ENCODE measurements at regions not wholly inside any gene's neighbourhood (a gene's known extent, or its start where the extent isn't known, plus 50 kb on each side); places are given as distances from the start of the nearest gene placed in this dataset.

DNA sequence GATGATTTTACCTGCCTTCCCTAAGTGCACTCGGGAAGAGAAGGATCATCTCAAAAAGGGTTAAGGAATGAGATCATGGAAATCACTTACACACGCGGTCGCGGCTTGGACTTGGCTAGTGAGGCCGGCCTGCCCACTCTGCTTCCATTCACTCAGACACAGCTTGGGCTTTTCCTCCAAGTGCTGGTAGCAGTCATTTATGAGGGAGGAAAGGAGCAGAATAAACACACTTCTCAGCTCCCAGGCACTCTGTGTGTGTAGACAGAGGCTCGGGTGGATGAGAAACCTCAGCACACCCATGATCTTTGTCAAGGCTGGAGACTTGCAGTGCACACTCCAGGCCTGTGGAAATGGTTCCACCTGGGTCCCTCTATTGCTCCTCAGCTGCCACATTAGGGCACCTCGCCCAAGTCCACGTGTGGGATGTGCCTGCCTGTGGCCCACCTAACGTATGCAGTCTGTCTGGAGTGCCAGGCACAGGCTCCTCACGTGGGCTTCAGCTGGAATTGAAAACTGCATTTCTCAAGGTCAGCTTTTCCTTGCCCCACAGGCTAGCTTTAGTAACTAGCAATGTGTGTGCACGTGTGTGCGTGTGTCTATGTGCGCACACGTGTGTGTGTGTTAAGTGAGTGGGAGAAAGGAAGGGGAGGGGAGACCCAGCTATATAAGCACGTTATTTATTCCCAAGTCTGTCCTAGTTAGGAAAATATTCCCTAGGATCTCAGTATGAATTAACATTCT, 288.4 kb downstream of the SOX11 start:
- no peaks in the 10 kb centered on the region for H3K4me1 Mint-ChIP-seq
- H3K9me3 Mint-ChIP-seq = no peaks in the 10 kb centered on the region
- H3K36me3 Mint-ChIP-seq = no peaks in the 10 kb centered on the region
- no peak overlapping the region for H3K4me3 Mint-ChIP-seq
- peaks cover 10% of the 10 kb centered on the region for H3K27me3 Mint-ChIP-seq
- no peak overlapping the region for H3K27ac Mint-ChIP-seq

DNA sequence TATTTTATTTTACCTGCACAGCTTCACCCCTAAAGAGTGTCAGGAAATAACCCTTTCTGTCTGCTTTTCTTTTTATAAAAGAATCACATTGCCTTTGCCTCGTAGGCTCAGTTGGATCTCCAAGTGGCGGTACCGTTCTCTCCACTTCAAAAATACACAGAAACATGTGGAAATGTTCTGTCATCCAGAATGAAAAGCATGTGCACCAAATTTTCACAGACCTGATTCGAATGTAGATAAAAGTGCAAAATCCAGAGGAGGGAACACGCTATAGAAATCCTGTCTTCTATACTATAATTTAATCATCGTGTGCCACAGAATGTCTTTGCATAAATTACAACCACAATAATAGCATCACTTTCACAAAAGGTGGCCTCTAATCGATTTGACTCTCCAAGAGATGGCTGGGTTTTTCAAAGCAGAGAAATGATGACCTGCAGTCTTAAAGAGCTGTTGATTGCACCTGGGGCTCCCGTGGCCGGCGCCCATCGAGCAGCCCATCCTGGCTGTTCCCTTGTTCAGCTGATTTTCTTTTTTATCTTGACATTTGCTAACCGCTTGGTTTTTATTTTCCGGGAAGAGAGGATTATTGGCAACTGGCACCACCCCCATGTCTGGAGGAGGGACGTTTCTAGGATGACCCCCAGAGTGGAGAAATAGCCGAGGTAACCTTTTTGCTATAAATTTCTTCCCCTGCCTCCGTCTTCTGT, 290.2 kb downstream of the SOX11 start:
- Mint-ChIP-seq H3K27me3 (peaks cover 11% of the 10 kb centered on the region), H3K9me3 (no peaks in the 10 kb centered on the region), H3K27ac (no peak overlapping the region), H3K4me1 (no peaks in the 10 kb centered on the region), H3K36me3 (no peaks in the 10 kb centered on the region), H3K4me3 (no peak overlapping the region)

DNA sequence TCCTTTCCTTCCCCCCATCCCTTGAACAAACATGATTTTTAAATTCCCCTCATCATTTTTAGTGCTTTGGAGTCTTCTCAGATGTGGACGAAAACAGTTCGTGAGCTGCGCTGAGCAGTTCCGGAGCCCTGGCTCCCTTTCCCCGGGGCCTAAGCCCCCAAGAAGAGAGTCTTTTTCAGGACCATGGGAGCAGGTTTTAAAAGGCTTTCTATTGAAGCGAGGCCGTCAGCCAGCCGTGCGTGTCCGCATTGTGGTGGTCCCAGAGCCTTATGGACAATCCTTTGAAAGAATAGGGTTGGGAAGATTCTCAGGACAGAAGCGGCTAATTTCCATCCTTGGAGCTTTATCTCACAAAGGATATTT, 290.7 kb downstream of the SOX11 start:
- peaks cover 11% of the 10 kb centered on the region for H3K27me3 Mint-ChIP-seq
- no peaks in the 10 kb centered on the region for H3K9me3 Mint-ChIP-seq
- no peaks in the 10 kb centered on the region for H3K4me1 Mint-ChIP-seq
- H3K4me3 Mint-ChIP-seq = no peak overlapping the region
- H3K36me3 Mint-ChIP-seq = no peaks in the 10 kb centered on the region
- no peak overlapping the region for H3K27ac Mint-ChIP-seq

DNA sequence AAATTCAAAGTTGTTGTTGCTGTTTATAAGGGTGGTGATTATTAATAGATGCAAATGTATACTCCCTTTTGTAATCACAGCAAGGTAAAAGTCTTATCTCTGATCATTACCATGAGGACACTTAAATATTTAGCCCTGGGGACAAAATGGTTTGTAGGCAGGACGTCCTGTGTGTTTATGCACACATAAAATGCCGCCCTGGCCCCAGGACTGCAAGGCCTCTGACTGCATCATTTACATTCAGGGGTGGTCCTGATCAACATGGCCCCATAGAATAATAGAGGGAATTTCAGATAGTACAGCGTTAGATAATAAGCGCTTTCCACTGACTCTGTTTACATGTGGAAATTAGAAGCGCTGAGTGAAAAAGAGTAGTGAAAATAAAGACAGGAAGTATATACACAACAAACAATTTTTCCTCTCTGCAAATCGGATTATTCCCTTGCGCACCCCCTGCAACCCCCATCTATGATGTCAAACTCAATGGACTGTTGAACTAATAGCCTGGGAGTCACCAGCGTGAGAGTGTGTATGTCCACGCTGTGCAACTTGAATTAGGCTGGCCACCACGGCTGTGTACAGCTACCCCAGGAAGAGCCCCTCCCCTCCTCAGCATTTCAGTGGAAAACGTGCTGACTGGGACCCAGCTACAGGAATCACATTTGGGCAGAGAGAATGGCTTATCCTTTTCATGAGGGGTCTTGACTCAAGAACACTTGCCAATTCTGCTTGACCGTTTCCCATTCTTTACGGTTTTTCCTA, 291.5 kb downstream of the SOX11 start:
- Mint-ChIP-seq H3K4me1 (no peaks in the 10 kb centered on the region), H3K36me3 (no peaks in the 10 kb centered on the region), H3K9me3 (no peaks in the 10 kb centered on the region), H3K27ac (no peak overlapping the region), H3K4me3 (no peak overlapping the region), H3K27me3 (peaks cover 11% of the 10 kb centered on the region)

DNA sequence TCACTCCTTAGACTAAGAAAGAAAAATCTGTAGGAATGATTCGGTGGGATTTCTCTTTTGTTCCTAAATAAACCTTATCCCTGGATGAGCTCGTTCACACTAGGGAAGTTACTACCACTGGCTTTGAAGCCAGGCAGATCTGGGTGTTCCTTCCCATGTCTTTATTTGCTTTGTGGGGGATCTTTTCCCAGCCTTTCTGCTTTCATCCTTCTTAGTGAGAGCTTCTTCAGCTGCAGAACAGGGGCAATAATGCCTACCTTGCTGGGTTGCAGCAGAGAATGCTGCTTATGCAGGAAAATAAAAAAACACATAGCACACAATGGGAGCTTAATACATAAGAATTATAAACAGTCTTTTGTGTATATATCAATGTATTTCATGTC, 292.1 kb downstream of the SOX11 start:
- Mint-ChIP-seq H3K4me3 (no peak overlapping the region), H3K9me3 (no peaks in the 10 kb centered on the region), H3K27me3 (peaks cover 11% of the 10 kb centered on the region), H3K36me3 (no peaks in the 10 kb centered on the region), H3K27ac (no peak overlapping the region), H3K4me1 (no peaks in the 10 kb centered on the region)

DNA sequence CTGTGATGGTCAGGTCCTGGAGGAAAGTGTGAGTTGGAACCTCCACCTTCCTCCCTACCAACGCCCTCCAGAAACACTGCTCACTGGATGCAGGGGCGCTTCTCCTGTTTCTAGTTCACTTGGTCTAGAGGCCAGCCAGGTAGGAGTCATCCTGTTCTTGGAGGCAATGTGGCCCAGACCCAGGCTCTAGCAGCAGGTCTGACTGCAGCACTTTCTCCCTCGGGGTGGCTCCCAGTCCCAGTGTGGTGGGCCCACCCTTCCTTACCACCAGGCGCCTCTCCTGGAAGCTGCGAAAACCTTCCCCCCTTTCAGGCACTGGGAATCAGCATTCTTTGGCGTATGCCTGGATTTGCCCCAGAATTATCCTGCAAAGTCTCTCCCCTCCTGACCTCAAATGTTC, 292.8 kb downstream of the SOX11 start:
- H3K27me3 Mint-ChIP-seq = peaks cover 11% of the 10 kb centered on the region
- no peaks in the 10 kb centered on the region for H3K9me3 Mint-ChIP-seq
- H3K4me1 Mint-ChIP-seq = no peaks in the 10 kb centered on the region
- no peak overlapping the region for H3K27ac Mint-ChIP-seq
- no peaks in the 10 kb centered on the region for H3K36me3 Mint-ChIP-seq
- H3K4me3 Mint-ChIP-seq = no peak overlapping the region

DNA sequence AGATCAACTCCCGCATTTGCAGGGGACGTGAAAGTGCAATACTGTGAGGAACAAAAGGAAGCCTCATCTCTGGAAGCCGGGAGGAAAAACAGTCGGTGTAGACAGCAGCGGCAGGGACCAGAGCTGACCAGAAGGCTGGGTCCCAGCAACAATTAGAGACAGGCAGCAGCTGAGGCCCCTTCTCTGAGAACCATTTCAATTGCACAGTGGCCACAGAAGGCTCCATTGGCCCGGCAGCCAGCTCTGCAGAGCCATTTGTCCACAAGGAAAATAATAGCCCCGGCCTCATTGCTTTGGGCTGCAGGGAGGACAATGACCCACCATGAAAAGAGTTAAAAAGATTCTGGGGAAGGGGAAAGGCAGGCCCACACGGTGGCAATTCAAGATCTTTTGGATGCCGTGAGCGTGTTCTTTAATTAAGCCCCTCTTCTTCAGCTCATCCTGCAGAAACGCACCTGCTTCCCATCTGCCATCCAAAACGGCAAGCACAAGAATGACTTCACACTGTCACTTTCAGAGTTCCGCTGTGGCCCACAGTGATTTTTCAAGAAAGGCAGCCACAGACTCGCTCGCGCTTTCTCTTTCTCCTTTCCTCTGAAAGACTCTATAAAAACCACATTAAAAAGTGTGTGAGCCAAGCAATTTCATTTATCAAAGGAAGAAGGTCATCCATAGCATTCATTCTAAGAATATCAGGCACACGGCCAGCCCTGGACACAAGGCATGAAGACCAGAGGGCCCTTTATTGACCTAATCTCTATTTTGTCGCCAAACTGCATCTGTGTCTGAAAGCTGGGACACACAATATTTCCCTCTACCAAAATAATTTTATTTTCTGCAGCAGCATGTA, 293.6 kb downstream of the SOX11 start:
- Mint-ChIP-seq H3K27me3 (peaks cover 10% of the 10 kb centered on the region), H3K9me3 (no peaks in the 10 kb centered on the region), H3K27ac (no peak overlapping the region), H3K4me1 (no peaks in the 10 kb centered on the region), H3K36me3 (no peaks in the 10 kb centered on the region), H3K4me3 (no peak overlapping the region)

DNA sequence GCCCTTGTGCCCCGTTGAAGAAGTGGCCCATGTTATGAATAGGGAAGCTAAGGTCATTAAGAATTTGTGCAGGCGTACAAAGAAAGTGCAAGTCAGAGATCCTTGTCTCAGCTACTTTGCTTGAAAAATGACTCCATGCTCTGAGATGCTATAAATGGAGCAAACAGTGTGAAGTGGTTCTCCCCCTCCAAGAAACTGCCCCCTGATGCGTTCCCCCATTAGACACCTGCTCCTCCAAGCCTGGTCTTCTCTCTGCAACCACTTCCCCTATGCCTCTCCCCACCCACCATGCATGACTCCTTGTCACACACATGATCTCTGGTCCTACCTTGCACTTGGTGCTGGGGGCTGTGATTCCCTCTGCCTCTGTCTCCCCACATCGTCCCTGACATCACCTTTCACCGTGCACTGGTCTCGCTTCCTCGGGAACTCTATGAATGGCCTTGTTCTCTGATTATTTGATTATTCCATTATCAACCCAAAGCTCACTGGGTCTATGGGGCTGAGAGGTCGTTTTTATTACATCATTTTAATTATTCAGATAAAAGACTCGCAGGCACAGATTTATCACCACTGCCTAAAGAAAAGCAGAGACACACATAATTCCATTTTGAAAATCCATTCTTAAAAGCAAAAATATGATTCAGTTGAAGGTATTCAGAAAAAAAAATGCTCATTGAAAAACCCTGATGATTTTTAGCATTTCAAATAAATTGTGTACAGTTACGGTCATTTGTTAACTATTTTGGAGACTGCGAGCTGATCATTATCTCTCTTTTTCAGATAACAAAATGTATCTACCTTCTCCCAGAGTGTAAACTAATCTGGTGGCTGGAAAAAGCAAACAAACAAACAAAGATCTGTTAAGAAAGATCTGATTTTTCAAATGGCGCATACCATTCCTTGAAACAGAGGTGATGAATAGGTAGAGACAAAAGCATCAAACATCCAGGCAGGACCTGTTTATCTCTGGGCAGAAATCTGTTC, 294.9 kb downstream of the SOX11 start:
- Mint-ChIP-seq H3K36me3 (no peaks in the 10 kb centered on the region), H3K27me3 (peaks cover 6% of the 10 kb centered on the region), H3K9me3 (no peaks in the 10 kb centered on the region), H3K4me3 (no peak overlapping the region), H3K4me1 (no peaks in the 10 kb centered on the region), H3K27ac (no peak overlapping the region)

DNA sequence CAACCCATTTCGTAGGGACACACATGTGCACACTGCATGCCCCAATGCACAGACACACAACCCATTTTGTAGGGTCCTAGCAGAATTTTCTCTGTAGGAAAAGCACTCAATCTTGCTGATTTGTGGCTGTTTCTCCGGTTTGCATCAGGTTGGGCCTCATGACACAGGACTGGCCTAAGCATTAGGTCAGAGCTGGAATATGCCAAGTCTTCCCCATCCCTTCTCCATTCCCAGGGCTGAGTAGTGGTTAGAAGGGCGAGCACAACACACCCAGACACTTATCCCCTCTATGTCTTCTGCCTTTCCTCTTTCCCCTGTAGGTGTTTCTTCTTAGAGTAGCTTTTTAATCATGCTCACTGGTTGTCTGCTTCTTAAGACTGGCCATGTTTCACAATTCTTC, 295.9 kb downstream of the SOX11 start:
- Mint-ChIP-seq H3K4me1 (no peaks in the 10 kb centered on the region), H3K9me3 (no peaks in the 10 kb centered on the region), H3K4me3 (no peak overlapping the region), H3K36me3 (no peaks in the 10 kb centered on the region), H3K27ac (no peak overlapping the region), H3K27me3 (peaks cover 3% of the 10 kb centered on the region)

DNA sequence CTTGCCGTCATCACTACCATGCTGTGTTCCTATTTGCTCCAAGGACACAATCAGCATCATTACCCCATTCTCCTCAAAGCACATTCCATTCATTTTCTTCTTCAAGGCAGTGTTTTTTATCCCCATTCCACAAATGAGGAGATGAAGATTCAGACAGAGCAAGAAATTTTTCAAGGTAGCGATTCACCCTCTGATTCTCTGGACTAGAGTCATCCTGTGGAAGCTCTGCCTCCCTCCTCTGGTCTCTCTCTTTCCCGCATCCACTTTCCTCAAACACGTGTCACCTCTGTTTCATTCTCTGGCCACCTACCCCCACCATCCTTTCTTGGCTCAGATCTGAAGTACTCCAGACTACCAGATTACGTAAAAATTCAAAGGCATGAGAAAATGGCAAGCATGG, 297.9 kb downstream of the SOX11 start:
- Mint-ChIP-seq H3K36me3 (no peaks in the 10 kb centered on the region), H3K27me3 (peaks cover 1% of the 10 kb centered on the region), H3K4me1 (no peaks in the 10 kb centered on the region), H3K27ac (no peak overlapping the region), H3K4me3 (no peak overlapping the region), H3K9me3 (no peaks in the 10 kb centered on the region)

DNA sequence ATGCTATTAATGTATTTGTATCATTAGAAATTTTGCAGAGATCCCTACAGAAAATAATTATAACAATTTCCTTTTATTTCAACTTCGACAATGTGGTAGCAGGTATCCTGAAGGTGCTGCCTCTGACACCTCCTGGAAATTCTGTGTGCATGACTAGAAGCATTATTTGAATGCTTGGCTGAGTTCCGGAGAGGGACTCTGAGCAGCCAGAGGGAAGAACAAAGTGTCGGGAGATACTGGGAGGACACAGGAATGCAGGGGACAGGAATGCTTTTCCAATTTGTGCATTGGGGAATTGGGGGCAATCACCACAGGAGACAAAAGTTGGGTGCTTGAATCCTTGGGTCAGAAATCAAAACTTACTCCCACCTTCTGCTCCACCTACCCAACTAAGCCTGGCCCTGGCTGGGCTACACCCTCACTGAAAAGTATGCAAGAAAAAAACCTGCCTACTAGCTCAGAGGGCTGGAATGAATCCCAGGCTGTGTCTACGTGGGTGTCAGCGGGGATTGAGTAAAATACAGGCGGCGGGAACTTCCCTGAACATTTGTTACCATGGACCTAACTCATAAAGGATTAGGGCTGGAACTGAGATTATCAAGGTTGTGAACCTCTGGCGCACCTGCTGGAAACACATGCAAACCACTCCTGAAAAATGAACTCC, 299.3 kb downstream of the SOX11 start:
- Mint-ChIP-seq H3K36me3 (no peaks in the 10 kb centered on the region), H3K4me3 (no peak overlapping the region), H3K27ac (no peak overlapping the region), H3K4me1 (no peaks in the 10 kb centered on the region), H3K9me3 (no peaks in the 10 kb centered on the region), H3K27me3 (no peaks in the 10 kb centered on the region)

DNA sequence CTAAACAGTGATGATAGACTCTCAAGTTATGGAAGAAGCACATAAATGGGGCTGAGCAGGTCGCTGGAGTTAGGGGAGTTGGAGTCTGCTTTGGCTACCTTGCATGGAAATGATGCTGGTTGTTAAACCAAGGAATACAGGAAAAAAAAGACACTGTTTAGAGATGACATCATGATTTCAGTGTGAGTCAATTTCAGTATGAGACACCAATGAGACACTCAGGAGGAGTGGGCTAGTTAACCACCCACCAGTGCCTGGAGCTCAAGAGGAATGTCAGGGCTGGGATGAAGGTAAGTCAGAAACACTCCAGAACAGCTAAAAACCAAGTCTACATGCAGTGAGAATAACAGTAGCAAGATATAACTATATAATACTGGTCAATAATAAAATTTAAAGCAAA, 303.6 kb downstream of the SOX11 start:
- Mint-ChIP-seq H3K9me3 (no peaks in the 10 kb centered on the region), H3K4me1 (no peaks in the 10 kb centered on the region), H3K4me3 (no peak overlapping the region), H3K36me3 (no peaks in the 10 kb centered on the region), H3K27ac (no peak overlapping the region), H3K27me3 (no peaks in the 10 kb centered on the region)

DNA sequence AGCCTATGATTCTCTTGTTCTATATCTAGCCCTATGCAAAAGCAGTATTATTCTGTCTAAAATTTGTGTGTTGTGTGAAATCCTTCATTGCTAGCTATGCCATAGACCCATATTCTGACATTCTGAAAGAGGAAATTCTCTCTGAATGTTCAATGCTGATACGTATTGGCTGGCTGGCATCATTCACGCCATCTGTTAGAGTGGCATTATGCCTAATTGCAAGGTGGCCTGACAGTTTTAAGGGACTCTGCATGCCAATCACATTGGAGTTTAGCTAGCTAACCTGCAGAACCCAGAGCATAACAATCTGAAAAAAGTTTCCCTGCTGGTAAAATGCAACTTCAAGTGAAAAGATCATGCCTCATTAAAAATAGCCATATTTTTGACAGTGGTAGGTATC, 316.0 kb downstream of the SOX11 start:
- Mint-ChIP-seq H3K36me3 (no peaks in the 10 kb centered on the region), H3K9me3 (no peaks in the 10 kb centered on the region), H3K4me1 (no peaks in the 10 kb centered on the region), H3K27ac (no peak overlapping the region), H3K27me3 (no peaks in the 10 kb centered on the region), H3K4me3 (no peak overlapping the region)

DNA sequence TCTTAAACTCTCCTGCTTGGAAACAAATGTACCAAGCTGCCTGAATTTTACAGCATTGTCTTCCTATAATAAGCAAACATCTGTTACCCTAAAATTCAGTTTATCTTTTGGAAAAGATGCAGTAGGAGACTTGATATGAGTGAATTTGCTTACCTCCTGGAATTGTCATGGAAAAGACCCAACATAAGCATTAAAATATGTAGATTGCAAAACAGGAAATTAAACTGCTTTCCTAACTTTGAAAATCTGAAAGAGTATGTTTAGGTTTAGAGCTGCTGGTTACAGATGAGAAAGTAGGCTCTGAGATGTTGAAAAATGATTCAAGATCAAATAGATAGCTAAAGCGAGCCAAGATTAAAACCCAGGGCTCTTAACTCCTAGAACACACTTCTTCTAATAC, 316.5 kb downstream of the SOX11 start:
- Mint-ChIP-seq H3K4me3 (no peak overlapping the region), H3K27me3 (no peaks in the 10 kb centered on the region), H3K4me1 (no peaks in the 10 kb centered on the region), H3K27ac (no peak overlapping the region), H3K9me3 (no peaks in the 10 kb centered on the region), H3K36me3 (no peaks in the 10 kb centered on the region)
